Caco-2 (cell line): ENCODE measurements at regions not wholly inside any gene's neighbourhood (a gene's known extent, or its start where the extent isn't known, plus 50 kb on each side); places are given as distances from the start of the nearest gene placed in this dataset.

ENCODE experiments used
- BruUV-seq: library from RNA; stranded (reverse); fragments of 400-500 nt; replicated peaks from 2 replicates; lab custom pipeline; 2021; lab: Mats Ljungman, UMichigan
- CTCF ChIA-PET: fragments of 300-600 bp; sonication (Branson Sonifier 250); formaldehyde crosslinking; loops from one replicate; lab custom pipeline; 2022; ENCODE audit warnings: antibody characterized with exemption; lab: Charles Lee
- POLR2A ChIA-PET: fragments of 300-600 bp; sonication (Branson Sonifier 250); formaldehyde crosslinking; loops from one replicate; lab custom pipeline; 2022; ENCODE audit warnings: antibody characterized with exemption; lab: Charles Lee
- DNase-seq, 2 experiments: peaks; one replicate each; pipeline versions ENCODE4 v3.0.0 to v3.0.0-alpha.2; 2020 to 2022
- H3K27me3 ChIP-seq: replicated peaks from 2 replicates; pipeline ENCODE4 v1.6.0; 2011; ENCODE audit warnings: low read length; ENCODE audit not compliant: control insufficient read depth, insufficient read depth
- H3K36me3 ChIP-seq: 2 replicates; pipeline ENCODE4 v1.5.1; 2011; ENCODE audit warnings: low read length; ENCODE audit not compliant: control insufficient read depth, insufficient read depth
- H3K4me1 ChIP-seq: fragments of 250-450 bp; sonication (Bioruptor Pico); 2 replicates; pipeline ENCODE4 v1.5.1; 2020; ENCODE audit warnings: mild to moderate bottlenecking
- H3K4me3 ChIP-seq: 2 replicates; pipeline ENCODE4 v1.5.1; 2011; ENCODE audit warnings: low read depth, mild to moderate bottlenecking, control low read depth, low read length
- H3K9me3 ChIP-seq: fragments of 250-450 bp; sonication (Bioruptor Pico); 2 replicates; pipeline ENCODE4 v1.5.1; 2020; ENCODE audit warnings: mild to moderate bottlenecking, moderate library complexity
- H3K27ac Mint-ChIP-seq: one replicate; pipeline ENCODE4 v1.8.0; 2022; ENCODE audit warnings: mixed read lengths; ENCODE audit not compliant: unreplicated experiment
- H3K27me3 Mint-ChIP-seq: one replicate; pipeline ENCODE4 v1.8.0; 2022; ENCODE audit warnings: mixed read lengths; ENCODE audit not compliant: insufficient read depth, unreplicated experiment
- H3K36me3 Mint-ChIP-seq: one replicate; pipeline ENCODE4 v1.8.0; 2022; ENCODE audit warnings: mild to moderate bottlenecking, mixed read lengths; ENCODE audit not compliant: insufficient read depth, unreplicated experiment
- H3K4me1 Mint-ChIP-seq: one replicate; pipeline ENCODE4 v1.8.0; 2022; ENCODE audit warnings: low read depth, mixed read lengths; ENCODE audit not compliant: unreplicated experiment
- H3K4me3 Mint-ChIP-seq: one replicate; pipeline ENCODE4 v1.8.0; 2022; ENCODE audit warnings: mild to moderate bottlenecking, moderate library complexity, mixed read lengths; ENCODE audit not compliant: unreplicated experiment
- H3K9me3 Mint-ChIP-seq: one replicate; pipeline ENCODE4 v1.8.0; 2022; ENCODE audit warnings: mixed read lengths; ENCODE audit not compliant: unreplicated experiment
- intact Hi-C: fragments of 100-400 bp; cut with micrococcal nuclease; formaldehyde crosslinking; loops from one replicate; pipeline ENCODE4 v1.10.0; 2022; ENCODE audit not compliant: unreplicated experiment
- TF ChIP-seq, protein P1 (sequence below), 2 experiments: fragments of 200-600 bp in 1 of 2; IDR thresholded peaks; 1 replicate in 1 of 2; 2 replicates in 1 of 2; pipeline versions ENCODE4 v1.5.1 to v1.8.0; 2011 to 2022; ENCODE audit warnings: antibody characterized with exemption in 1 of 2, control low read depth in 1 of 2, inconsistent platforms in 1 of 2, low read depth in 1 of 2, low read length in 1 of 2, mild to moderate bottlenecking in 1 of 2, moderate library complexity in 1 of 2; ENCODE audit not compliant: insufficient read depth in 1 of 2, severe bottlenecking in 1 of 2, unreplicated experiment in 1 of 2

DNA sequence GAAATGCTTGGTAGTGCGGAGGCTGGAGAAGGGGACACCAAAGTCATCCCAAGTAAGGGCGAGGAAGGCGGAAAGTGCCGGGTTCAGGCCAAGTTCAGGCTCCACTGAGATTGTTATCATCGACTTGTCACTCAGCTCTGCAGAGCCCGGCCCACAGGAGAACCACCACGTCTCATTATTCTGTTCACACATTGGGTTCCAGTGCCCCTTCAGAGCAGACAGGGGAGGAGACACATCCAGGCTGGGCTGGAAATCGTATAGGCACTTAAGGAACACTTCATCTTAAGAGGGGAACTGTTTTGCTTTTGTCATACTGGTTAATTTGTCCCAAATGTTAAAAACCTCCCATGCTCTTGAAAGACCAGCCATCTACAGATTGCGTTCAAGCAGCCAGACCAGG, 118.3 kb upstream of the ADAMTS18 start:
- Histone ChIP-seq H3K36me3 (no peaks in the 10 kb centered on the region), H3K27me3 (no peaks in the 10 kb centered on the region), H3K4me1 (no peaks in the 10 kb centered on the region), H3K9me3 (no peaks in the 10 kb centered on the region), H3K4me3 (no peak overlapping the region)
- Mint-ChIP-seq H3K4me1 (peaks cover 11% of the 10 kb centered on the region), H3K27me3 (peaks cover 10% of the 10 kb centered on the region), H3K9me3 (peaks cover 10% of the 10 kb centered on the region), H3K27ac (no peak overlapping the region), H3K4me3 (no peak overlapping the region), H3K36me3 (no peaks in the 10 kb centered on the region)
- no peak for DNase-seq
- TF ChIP-seq, protein P1, sequence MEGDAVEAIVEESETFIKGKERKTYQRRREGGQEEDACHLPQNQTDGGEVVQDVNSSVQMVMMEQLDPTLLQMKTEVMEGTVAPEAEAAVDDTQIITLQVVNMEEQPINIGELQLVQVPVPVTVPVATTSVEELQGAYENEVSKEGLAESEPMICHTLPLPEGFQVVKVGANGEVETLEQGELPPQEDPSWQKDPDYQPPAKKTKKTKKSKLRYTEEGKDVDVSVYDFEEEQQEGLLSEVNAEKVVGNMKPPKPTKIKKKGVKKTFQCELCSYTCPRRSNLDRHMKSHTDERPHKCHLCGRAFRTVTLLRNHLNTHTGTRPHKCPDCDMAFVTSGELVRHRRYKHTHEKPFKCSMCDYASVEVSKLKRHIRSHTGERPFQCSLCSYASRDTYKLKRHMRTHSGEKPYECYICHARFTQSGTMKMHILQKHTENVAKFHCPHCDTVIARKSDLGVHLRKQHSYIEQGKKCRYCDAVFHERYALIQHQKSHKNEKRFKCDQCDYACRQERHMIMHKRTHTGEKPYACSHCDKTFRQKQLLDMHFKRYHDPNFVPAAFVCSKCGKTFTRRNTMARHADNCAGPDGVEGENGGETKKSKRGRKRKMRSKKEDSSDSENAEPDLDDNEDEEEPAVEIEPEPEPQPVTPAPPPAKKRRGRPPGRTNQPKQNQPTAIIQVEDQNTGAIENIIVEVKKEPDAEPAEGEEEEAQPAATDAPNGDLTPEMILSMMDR (IDR thresholded peaks at IDR 0.05; ENCODE audit: insufficient read depth in 1 of 2, low read depth in 1 of 2, low read length in 1 of 2, severe bottlenecking in 1 of 2, unreplicated experiment in 1 of 2): no peak
- intact Hi-C loops: no loop called here
- POLR2A ChIA-PET: no interaction called here
- CTCF ChIA-PET: no interaction called here
- BruUV-seq: no TSS peak

DNA sequence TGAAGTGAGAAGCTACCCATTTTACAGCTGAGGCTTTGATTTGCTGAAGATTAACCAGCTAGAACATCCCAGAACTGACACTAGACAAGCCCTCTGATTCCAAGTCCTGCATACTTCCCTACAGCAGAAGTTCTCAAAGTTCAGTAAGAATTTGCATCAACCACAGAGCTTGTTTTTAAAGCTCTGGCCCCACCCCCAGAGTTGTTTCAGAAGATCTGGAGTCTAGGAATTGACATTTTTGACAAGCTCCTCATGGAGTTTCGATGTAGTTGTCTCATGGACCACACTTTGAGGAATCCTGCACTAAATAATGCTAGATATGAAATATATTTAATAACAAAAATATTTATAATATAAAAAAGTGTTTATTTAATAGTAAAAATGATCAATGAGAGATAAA, 120.3 kb upstream of the ADAMTS18 start:
- Mint-ChIP-seq H3K4me1 (peaks cover 11% of the 10 kb centered on the region), H3K4me3 (no peak overlapping the region), H3K27ac (no peak overlapping the region), H3K27me3 (peaks cover 8% of the 10 kb centered on the region), H3K36me3 (no peaks in the 10 kb centered on the region), H3K9me3 (peaks cover 10% of the 10 kb centered on the region)
- H3K27me3 ChIP-seq: no peaks in the 10 kb centered on the region
- intact Hi-C loops: no loop called here
- no peak overlapping the region for H3K4me3 ChIP-seq
- H3K36me3 ChIP-seq: no peaks in the 10 kb centered on the region
- ChIA-PET POLR2A (no interaction called here), CTCF (no interaction called here)
- H3K9me3 ChIP-seq: no peaks in the 10 kb centered on the region
- no peaks in the 10 kb centered on the region for H3K4me1 ChIP-seq
- no TSS peak for BruUV-seq
- TF ChIP-seq, protein P1 (IDR thresholded peaks at IDR 0.05; ENCODE audit: insufficient read depth in 1 of 2, low read depth in 1 of 2, low read length in 1 of 2, severe bottlenecking in 1 of 2, unreplicated experiment in 1 of 2): no peak
- no peak for DNase-seq

DNA sequence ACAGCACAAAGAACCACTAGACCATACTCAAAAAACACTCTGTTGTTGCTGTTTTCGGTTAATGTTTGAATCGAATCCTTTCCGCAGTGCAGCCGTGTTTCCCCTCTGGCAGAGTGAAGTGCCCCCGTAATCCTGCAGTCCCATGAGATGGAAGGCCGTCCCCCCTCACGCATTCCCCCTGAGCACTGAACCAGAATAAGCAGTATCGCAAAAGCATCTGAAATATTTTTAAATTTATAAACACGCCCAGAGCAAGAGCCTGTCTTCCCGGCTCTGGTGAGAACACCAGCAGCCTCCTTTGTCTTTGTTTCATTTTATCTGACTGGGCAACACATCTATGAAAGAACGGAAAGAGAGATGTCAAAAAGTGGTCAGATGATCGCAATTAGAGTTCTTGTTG, 121.0 kb upstream of the ADAMTS18 start:
- BruUV-seq: no TSS peak
- Mint-ChIP-seq H3K4me3 (no peak overlapping the region), H3K36me3 (no peaks in the 10 kb centered on the region), H3K9me3 (peaks cover 10% of the 10 kb centered on the region), H3K4me1 (peaks cover 11% of the 10 kb centered on the region), H3K27me3 (peaks cover 9% of the 10 kb centered on the region), H3K27ac (no peak overlapping the region)
- POLR2A ChIA-PET: no interaction called here
- TF ChIP-seq, protein P1 (IDR thresholded peaks at IDR 0.05; ENCODE audit: insufficient read depth in 1 of 2, low read depth in 1 of 2, low read length in 1 of 2, severe bottlenecking in 1 of 2, unreplicated experiment in 1 of 2): no peak
- Histone ChIP-seq H3K4me3 (no peak overlapping the region), H3K36me3 (no peaks in the 10 kb centered on the region), H3K27me3 (no peaks in the 10 kb centered on the region), H3K9me3 (no peaks in the 10 kb centered on the region), H3K4me1 (no peaks in the 10 kb centered on the region)
- intact Hi-C loops: no loop called here
- no peak for DNase-seq
- CTCF ChIA-PET: no interaction called here
